Endothelial cell of umbilical vein (primary cell): ENCODE measurements at regions not wholly inside any gene's neighbourhood (a gene's known extent, or its start where the extent isn't known, plus 50 kb on each side); places are given as distances from the start of the nearest gene placed in this dataset.
A peak's percentile ranks its signal among the peaks of the same experiment; 100 is the strongest.

Source experiments
- BruUV-seq: library from RNA; stranded (reverse); fragments of 400-500 nt; replicated peaks from 2 replicates; lab custom pipeline; 2021; lab: Mats Ljungman, UMichigan
- CTCF ChIA-PET: fragments of 300-600, 350-600 bp; sonication (Branson Sonifier 250); formaldehyde crosslinking; loops from one replicate; lab custom pipeline; 2021; ENCODE audit warnings: antibody characterized with exemption, inconsistent platforms; lab: Charles Lee
- POLR2A ChIA-PET: fragments of 300-600, 350-600 bp; sonication (Branson Sonifier 250); formaldehyde crosslinking; loops from one replicate; lab custom pipeline; 2021; ENCODE audit warnings: antibody characterized with exemption, inconsistent platforms; lab: Charles Lee
- DNase-seq: peaks from one replicate; pipeline ENCODE4 v3.0.0-alpha.2; 2011; ENCODE audit warnings: low read depth, low spot score
- FAIRE-seq: peaks from 2 replicates; lab custom pipeline; 2011; peaks lifted over from hg19 to GRCh38; lab: Jason Lieb, UNC
- H2AFZ ChIP-seq: 2 replicates; pipeline ENCODE4 v1.6.0; 2012; ENCODE audit warnings: low read depth, low read length, control low read depth, inconsistent platforms
- H3K27ac ChIP-seq: 2 replicates; pipeline ENCODE4 v1.5.1; 2011; ENCODE audit warnings: low read depth, mild to moderate bottlenecking, control low read depth, low read length, moderate library complexity; ENCODE audit not compliant: insufficient read depth
- H3K27me3 ChIP-seq, 2 experiments: 2 replicates each; pipeline versions ENCODE4 v1.6.0 to v1.6.1; 2011; ENCODE audit warnings: low read length in 2 of 2, mixed read lengths in 1 of 2; ENCODE audit not compliant: control insufficient read depth in 2 of 2, insufficient read depth in 2 of 2
- H3K36me3 ChIP-seq, 2 experiments: 2 replicates in 1 of 2; 3 replicates in 1 of 2; pipeline ENCODE4 v1.5.1; 2011; ENCODE audit warnings: low read length in 2 of 2, mild to moderate bottlenecking in 1 of 2, moderate library complexity in 1 of 2; ENCODE audit not compliant: control insufficient read depth in 2 of 2, insufficient read depth in 2 of 2; ENCODE audit errors: extremely low read depth in 1 of 2
- H3K4me1 ChIP-seq: 3 replicates; pipeline ENCODE4 v1.5.1; 2011; ENCODE audit warnings: mild to moderate bottlenecking, low read length; ENCODE audit not compliant: control insufficient read depth, insufficient read depth; ENCODE audit errors: extremely low read depth
- H3K4me2 ChIP-seq: 2 replicates; pipeline ENCODE4 v1.6.1; 2011; ENCODE audit warnings: low read length, control low read depth, mixed read lengths; ENCODE audit not compliant: insufficient read depth
- H3K4me3 ChIP-seq, 3 experiments: fragments of 200-600 bp in 1 of 3; sonication (generic), shearing (Covaris generic) in 1 of 3; replicated peaks in 1 of 3; 2 replicates each; pipeline ENCODE4 v1.5.1; 2011 to 2016; ENCODE audit warnings: control low read depth in 3 of 3, low read length in 3 of 3, mild to moderate bottlenecking in 2 of 3, inconsistent platforms in 1 of 3, low read depth in 1 of 3, moderate library complexity in 1 of 3; ENCODE audit not compliant: insufficient read depth in 1 of 3
- H3K79me2 ChIP-seq: 2 replicates; pipeline ENCODE4 v1.6.0; 2012; ENCODE audit warnings: low read length, inconsistent platforms; ENCODE audit not compliant: control insufficient read depth, insufficient read depth
- H3K9ac ChIP-seq: replicated peaks from 2 replicates; pipeline ENCODE3; 2011; ENCODE audit warnings: low read length, control low read depth; ENCODE audit not compliant: insufficient read depth; ENCODE audit errors: extremely low read depth
- H3K9me1 ChIP-seq: replicated peaks from 3 replicates; pipeline ENCODE4 v1.6.0; 2011; ENCODE audit warnings: mild to moderate bottlenecking, low read length; ENCODE audit not compliant: control insufficient read depth, insufficient read depth; ENCODE audit errors: extremely low read depth
- H3K9me3 ChIP-seq: replicated peaks from 2 replicates; pipeline ENCODE4 v1.5.1; 2012; ENCODE audit warnings: low read length, inconsistent platforms; ENCODE audit not compliant: control insufficient read depth, insufficient read depth
- H4K20me1 ChIP-seq: replicated peaks from 2 replicates; pipeline ENCODE3; 2011; ENCODE audit warnings: mild to moderate bottlenecking, low read length; ENCODE audit not compliant: control insufficient read depth, insufficient read depth; ENCODE audit errors: extremely low read depth
- CTCF ChIP-seq, 2 donors: IDR thresholded peaks; 1 replicate in 1 of 2; 2 replicates in 1 of 2; pipeline ENCODE4 v1.5.1; 2011; ENCODE audit warnings: low read length in 2 of 2, mild to moderate bottlenecking in 2 of 2, moderate library complexity in 2 of 2, control low read depth in 1 of 2, inconsistent platforms in 1 of 2, low read depth in 1 of 2; ENCODE audit not compliant: insufficient read depth in 1 of 2; ENCODE audit errors: extremely low read depth in 1 of 2
- EZH2 ChIP-seq: IDR thresholded peaks from 2 replicates; pipeline ENCODE4 v1.6.1; 2012; ENCODE audit warnings: borderline replicate concordance, low read depth, mild to moderate bottlenecking, moderate library complexity, low read length, inconsistent platforms; ENCODE audit not compliant: severe bottlenecking
- FOS ChIP-seq: IDR thresholded peaks from 2 replicates; pipeline ENCODE4 v1.6.1; 2011; ENCODE audit warnings: mild to moderate bottlenecking, low read length, moderate library complexity, borderline replicate concordance; ENCODE audit not compliant: insufficient read depth
- GATA2 ChIP-seq: IDR thresholded peaks from 2 replicates; pipeline ENCODE4 v1.7.0; 2011; ENCODE audit warnings: low read depth, mild to moderate bottlenecking, moderate library complexity, mixed read lengths, low read length; ENCODE audit not compliant: insufficient read length, insufficient read depth
- MYC ChIP-seq: IDR thresholded peaks from one replicate; pipeline ENCODE4 v1.6.1; 2011; ENCODE audit warnings: mild to moderate bottlenecking, low read depth, low read length
- dilution Hi-C: fragments of 300-500 bp; cut with MboI; formaldehyde crosslinking; loops from one replicate; pipeline ENCODE4 v1.15.0; 2019; ENCODE audit warnings: low sequenced_read_pairs; ENCODE audit not compliant: extremely low pct_ligation_motif_present
- intact Hi-C: fragments of 100-400 bp; cut with micrococcal nuclease; formaldehyde crosslinking; loops from one replicate; pipeline ENCODE4 v1.10.0; 2022

GRCh38 chr13:40440990-40441820, 225.2 kb downstream of the FOXO1 start:
- DNase-seq (peak; percentile 93), FAIRE-seq (peak; percentile 87)
- Histone ChIP-seq H3K9ac (peak overlapping the region; percentile 57), H3K27me3 (no peaks in the 10 kb centered on the region), H3K4me3 (no peak overlapping the region), H3K9me1 (no peaks in the 10 kb centered on the region), H3K4me2 (peak overlapping the region; percentile 28), H3K79me2 (no peaks in the 10 kb centered on the region), H3K9me3 (no peaks in the 10 kb centered on the region), H4K20me1 (no peaks in the 10 kb centered on the region), H3K4me1 (peaks cover 55% of the 10 kb centered on the region), H3K36me3 (no peaks in the 10 kb centered on the region), H3K27ac (peak overlapping the region; percentile 61), H2AFZ (peak overlapping the region; percentile 58)
- CTCF ChIA-PET: no interaction called here
- intact Hi-C loops (loop anchor here (10.0 kb wide), 1 partner anchor 756 kb away; no protein-coding TSS in a partner anchor), dilution Hi-C loops (no loop called here)
- TF ChIP-seq GATA2: peak; percentile 47
- TF ChIP-seq FOS: no peak
- TF ChIP-seq CTCF (IDR thresholded peaks at IDR 0.05; ENCODE audit: extremely low read depth in 1 of 2, insufficient read depth in 1 of 2, low read depth in 1 of 2, low read length in 2 of 2): no peak
- no peak for TF ChIP-seq MYC
- no peak for TF ChIP-seq EZH2
- BruUV-seq: no TSS peak
- POLR2A ChIA-PET: no interaction called here
